SK-MEL-5 (cell line): ENCODE measurements at regions not wholly inside any gene's neighbourhood (a gene's known extent, or its start where the extent isn't known, plus 50 kb on each side); places are given as distances from the start of the nearest gene placed in this dataset.

Experiments
- DNase-seq: peaks from one replicate; pipeline ENCODE4 v3.0.0-alpha.2; 2016; ENCODE audit warnings: low read depth, low spot score
- in situ Hi-C: cut with HindIII; loops from 2 replicates; pipeline ENCODE4 v1.10.0; 2016; ENCODE audit warnings: low sequenced_read_pairs, high pct_unique_total_duplicates, low pct_unique_long_range_greater_than_20kb

DNA sequence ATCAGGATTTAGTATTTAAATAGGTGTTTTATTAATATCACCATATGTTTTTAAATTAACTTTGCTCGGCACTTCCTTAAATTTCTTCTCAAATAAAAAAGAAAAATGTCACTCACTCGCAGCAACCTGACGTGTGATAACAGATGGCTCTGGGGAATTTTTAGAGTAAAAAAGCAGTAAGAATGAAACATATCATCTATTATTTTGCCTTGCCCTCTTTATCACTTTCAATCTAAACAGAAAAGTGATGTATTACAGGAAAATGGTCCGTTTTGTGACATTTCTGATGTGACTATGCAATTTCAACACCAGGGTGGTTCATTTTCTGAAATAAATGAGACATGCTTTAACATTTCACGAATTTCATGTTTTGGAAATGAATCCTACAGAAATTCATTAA lies 1368.0 kb upstream of the LRRTM1 start:
- DNase-seq = no peak
- in situ Hi-C loops = no loop called here

GRCh38 chr2:81670885-81671284 lies 1366.3 kb upstream of the LRRTM1 start:
- in situ Hi-C loops = no loop called here
- DNase-seq = no peak

GRCh38 chr2:81661081-81661480 lies 1356.5 kb upstream of the LRRTM1 start:
- DNase-seq = no peak
- in situ Hi-C loops = no loop called here

DNA sequence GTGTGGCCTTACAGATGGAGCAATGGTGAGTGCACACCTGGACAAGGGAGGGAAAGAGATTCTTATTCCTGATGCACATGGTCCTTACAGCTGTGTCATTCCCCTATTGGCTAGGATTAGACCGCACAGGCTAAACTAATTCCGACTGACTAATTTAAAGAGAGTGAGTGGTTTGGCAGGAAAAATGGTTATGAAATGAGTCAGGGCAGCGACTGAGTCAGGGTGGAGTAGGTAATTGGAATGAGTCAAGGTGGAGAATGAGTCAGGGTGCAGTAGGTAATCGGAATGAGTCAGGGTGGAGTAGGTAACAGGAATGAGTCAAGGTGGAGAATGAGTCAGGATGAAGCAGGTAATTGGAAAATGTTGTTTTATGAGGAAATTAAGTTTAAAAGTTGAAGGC lies 1353.7 kb upstream of the LRRTM1 start:
- in situ Hi-C loops = no loop called here
- DNase-seq = no peak

- in situ Hi-C loops = no loop called here
Observed at GRCh38 chr2:81650048-81650971, 1345.8 kb upstream of the LRRTM1 start.

DNA sequence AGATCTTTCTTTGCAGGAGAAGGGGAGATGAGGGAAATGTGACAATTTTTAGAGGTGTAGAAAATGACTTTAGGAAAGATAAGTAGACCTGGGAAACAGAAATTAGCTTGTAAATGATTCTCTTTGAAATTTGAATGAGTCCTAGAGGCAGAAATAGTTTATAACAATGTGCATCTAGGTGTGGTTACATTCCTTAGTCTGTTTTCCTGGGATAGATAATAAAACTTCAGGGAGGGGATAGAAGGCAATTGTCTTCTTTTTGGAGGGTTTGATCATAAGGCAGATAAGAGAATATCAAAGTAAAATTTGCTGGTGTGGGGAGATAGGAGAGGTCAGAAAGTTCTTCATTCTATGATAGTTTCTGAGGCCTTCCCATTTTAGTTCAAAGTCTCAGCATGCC lies 1344.3 kb upstream of the LRRTM1 start:
- in situ Hi-C loops = no loop called here
- no peak for DNase-seq

More at GRCh38 chr2:81650048-81650971, 1345.8 kb upstream of the LRRTM1 start:
- DNase-seq = peak; percentile 26

- no peak for DNase-seq
- in situ Hi-C loops = no loop called here
Observed at GRCh38 chr2:81648370-81648769, 1343.8 kb upstream of the LRRTM1 start.

- in situ Hi-C loops = no loop called here
- no peak for DNase-seq
Observed at GRCh38 chr2:81647715-81648230, 1343.2 kb upstream of the LRRTM1 start.

DNA sequence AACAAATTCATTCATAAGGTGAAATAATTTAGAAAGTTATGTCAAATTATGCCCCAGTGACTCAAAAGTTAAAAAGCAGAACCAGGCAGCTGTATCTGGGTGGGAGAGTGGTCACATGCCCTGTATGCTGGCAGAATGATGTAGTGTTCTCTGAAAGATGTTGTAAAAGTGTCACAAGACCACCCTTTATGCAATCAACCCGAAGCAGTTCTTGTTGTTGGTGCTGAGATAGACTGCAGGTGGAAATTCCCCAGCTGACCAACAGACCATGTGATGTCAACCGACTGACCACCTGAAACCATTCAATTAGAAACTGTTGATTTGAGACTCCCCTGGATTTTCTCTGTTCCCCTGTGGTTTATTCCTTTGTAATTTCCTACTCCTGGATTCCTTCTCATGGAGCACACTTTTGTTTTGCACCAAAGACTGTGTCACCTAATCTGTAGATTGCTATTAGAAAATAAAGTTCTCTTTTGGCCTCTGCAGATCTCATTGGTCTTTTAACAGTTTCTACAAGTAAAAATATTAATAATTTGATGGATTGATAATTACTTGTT lies 1341.3 kb upstream of the LRRTM1 start:
- peak; percentile 35 for DNase-seq
- in situ Hi-C loops = no loop called here

DNA sequence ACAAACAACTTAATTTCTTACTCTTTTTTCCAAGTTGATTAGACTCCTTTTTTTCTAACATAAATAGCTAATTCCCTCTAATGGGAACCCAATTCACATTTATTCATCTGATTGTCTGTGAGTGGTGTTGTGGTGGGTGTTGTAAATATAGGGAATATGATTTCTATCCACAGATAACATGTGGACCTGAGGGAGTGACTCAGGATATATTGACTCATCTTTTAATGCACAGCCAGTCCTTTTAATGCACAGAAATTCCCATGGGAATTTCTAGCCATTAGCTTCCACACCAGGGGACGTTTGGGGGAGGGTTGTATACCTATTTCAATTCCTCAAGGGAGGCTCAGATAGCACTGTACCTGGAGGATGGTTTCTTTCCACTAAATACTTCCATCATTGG lies 1339.6 kb upstream of the LRRTM1 start:
- no peak for DNase-seq
- in situ Hi-C loops = no loop called here

DNA sequence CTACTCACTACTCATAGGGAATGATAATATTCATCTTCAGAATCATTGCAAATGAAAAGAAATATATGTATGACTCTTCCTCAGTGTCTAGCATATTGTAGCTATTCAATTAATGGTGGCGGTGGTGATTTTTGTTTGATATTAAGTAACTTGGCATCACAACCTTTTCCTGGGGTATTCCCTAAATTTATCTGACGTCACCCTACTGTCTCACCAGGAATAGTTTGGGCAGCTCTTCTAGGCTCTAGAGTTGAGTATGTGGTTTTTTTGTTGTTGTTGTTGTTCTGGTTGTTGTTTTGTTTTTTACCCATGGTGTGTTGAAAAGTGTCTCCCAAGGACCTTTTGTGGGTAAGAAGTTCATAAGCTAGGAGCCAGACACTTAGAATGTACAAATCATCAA lies 1320.3 kb upstream of the LRRTM1 start:
- in situ Hi-C loops = no loop called here
- no peak for DNase-seq

GRCh38 chr2:81600088-81600487 lies 1295.5 kb upstream of the LRRTM1 start:
- in situ Hi-C loops = no loop called here
- no peak for DNase-seq

GRCh38 chr2:81598453-81598852 lies 1293.9 kb upstream of the LRRTM1 start:
- DNase-seq = no peak
- in situ Hi-C loops = no loop called here

GRCh38 chr2:81589406-81589805 lies 1284.9 kb upstream of the LRRTM1 start:
- in situ Hi-C loops = no loop called here
- DNase-seq = no peak

DNA sequence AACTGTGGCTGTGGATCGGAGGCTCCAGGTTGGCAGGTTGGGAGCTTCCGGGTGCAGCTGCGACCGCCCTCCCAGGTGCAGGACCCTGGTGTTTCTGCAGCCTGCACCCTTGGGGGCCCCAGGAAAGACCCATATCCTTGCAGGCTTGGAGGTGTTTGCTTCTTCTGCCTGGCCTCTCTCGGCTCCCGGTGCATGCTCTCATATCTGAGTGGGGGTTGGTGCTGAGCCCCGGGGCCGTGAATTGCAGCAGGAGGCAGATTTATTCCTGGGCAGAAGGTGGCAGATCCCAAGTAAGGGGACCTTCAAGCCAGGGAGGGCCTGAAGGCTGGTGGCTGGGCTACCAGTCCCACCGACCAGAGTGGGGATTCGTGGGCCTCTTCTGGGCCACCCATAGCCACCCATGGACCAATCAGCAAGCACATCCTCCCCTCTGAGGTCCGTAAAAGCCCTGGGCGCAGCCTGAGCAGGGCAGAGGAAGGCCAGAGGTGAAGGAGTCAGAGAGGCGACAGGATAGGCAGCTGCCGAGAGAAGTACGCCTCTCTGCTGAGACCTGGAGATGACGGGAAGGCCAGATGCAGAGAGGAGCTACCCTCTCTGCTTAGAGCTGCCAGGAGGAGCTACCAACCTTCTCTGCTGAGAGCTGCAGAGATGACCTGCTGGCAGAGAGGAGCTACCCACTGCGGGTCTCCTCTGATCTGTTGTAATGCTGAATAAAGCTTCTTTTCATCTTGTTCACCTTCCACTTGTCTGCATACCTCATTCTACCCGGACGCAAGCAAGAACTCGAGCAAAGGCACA lies 1279.0 kb upstream of the LRRTM1 start:
- in situ Hi-C loops = no loop called here
- DNase-seq = no peak

DNA sequence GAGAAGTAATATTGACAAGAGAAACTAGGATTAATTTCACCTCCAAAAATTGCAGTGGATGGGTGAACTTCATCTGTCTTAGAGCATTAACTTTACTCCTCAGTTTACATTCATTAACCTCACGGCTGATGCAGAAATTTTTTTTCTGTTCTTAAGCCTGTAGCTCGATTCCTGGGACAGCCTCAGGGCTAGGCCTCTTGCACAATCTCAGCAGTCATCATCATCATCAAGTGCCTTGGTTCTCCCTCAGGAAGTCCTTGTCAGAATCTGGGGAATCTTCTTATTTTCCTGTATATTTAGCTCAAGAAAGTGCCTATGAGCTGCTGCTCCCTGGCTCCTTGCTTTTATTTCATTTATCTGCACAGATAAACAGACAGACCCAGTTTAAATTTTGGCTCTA lies 1272.2 kb upstream of the LRRTM1 start:
- in situ Hi-C loops = no loop called here
- no peak for DNase-seq

DNA sequence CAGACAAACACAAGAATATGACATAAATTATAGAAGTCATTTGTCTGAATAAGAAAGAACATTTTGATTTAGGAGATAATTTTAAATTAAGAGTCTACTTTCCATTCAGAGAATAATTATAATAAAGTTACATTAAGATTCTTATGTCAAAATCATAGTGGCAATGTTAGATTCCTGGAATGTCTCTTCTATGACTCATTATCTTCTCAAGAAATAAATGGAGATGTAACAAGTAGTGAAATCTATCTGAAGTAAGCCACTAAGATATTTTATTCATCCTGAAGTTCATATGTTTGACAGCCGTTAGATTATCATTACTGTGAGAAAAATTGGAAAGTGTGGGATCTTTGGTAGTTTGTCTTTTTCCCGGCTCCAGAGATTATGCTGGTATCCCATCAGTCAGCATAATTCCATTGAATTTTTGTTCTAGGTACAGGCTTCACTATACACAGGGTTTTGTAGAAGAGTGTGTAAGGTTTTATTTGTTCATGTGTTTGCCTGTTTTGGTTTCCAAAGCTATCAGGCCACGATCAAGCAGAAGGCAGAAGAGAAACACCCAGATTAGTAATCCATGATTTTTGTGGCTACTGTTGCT lies 1246.6 kb upstream of the LRRTM1 start:
- DNase-seq = no peak
- in situ Hi-C loops = no loop called here

DNA sequence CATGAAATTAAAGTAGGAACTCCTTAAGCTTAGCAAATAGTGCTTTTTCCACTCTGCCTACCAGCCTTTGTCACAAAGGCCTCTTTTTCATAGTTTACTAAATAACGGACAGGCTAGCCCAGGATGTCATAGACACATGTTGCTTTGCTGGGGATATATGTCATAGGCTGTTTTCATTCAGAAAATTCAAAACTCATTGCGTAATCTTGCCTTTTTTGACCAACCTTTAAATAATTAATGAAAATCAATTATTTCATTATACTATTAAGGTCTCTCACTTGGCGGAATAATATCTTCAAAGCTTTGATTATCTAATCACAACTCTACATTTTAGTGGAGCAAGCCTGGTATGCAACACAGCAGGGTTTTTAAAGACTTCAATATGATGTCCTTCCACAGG lies 1245.7 kb upstream of the LRRTM1 start:
- DNase-seq = no peak
- in situ Hi-C loops = no loop called here
